Activated CD8-positive, alpha-beta T cell treated with anti-CD3 and anti-CD28 coated beads, Interleukin-2, amount 10 ng/mL, durations not matched to agents 7 days and 5 days (primary cell): ENCODE measurements at regions not wholly inside any gene's neighbourhood (a gene's known extent, or its start where the extent isn't known, plus 50 kb on each side); places are given as distances from the start of the nearest gene placed in this dataset.

ENCODE experiments used
- ATAC-seq: fragments of 150-1000 bp; cut with Tn5 transposase; one replicate; pipeline ENCODE4 v1.10.0; 2021; ENCODE audit warnings: moderate library complexity
- CTCF ChIA-PET: fragments of 350-600 bp; sonication (Branson Sonifier 250); formaldehyde crosslinking; loops from one replicate; lab custom pipeline; 2021; ENCODE audit warnings: antibody characterized with exemption; lab: Charles Lee
- POLR2A ChIA-PET: fragments of 350-600 bp; sonication (Branson Sonifier 250); formaldehyde crosslinking; loops from one replicate; lab custom pipeline; 2021; ENCODE audit warnings: antibody characterized with exemption; lab: Charles Lee
- DNase-seq: peaks from one replicate; pipeline ENCODE4 v3.0.0-alpha.2; 2020
- H3K27ac Mint-ChIP-seq: one replicate; pipeline ENCODE4 v1.8.0; 2021; ENCODE audit warnings: mild to moderate bottlenecking, mixed read lengths
- H3K27me3 Mint-ChIP-seq: one replicate; pipeline ENCODE4 v1.8.0; 2021; ENCODE audit warnings: low read depth, mixed read lengths
- H3K36me3 Mint-ChIP-seq: one replicate; pipeline ENCODE4 v1.8.0; 2021; ENCODE audit warnings: low read depth, mixed read lengths
- H3K4me1 Mint-ChIP-seq: one replicate; pipeline ENCODE4 v1.8.0; 2021; ENCODE audit warnings: low read depth, mixed read lengths
- H3K4me3 Mint-ChIP-seq: one replicate; pipeline ENCODE4 v1.8.0; 2021; ENCODE audit warnings: mild to moderate bottlenecking, mixed read lengths
- H3K9me3 Mint-ChIP-seq: one replicate; pipeline ENCODE4 v1.8.0; 2022; ENCODE audit warnings: mixed read lengths; ENCODE audit not compliant: insufficient read depth

- H3K4me3 Mint-ChIP-seq, result no peak overlapping the region
- H3K9me3 Mint-ChIP-seq, result no peaks in the 10 kb centered on the region
- no peak for DNase-seq
- H3K27me3 Mint-ChIP-seq, result no peaks in the 10 kb centered on the region
- ChIA-PET CTCF (no interaction called here), POLR2A (no interaction called here)
- no peaks in the 10 kb centered on the region for H3K4me1 Mint-ChIP-seq
- no peaks in the 10 kb centered on the region for H3K36me3 Mint-ChIP-seq
- ATAC-seq, result no peak
- no peak overlapping the region for H3K27ac Mint-ChIP-seq
These were observed 190.8 kb upstream of the AJAP1 start for GRCh38 chr1:4463631-4464030.

DNA sequence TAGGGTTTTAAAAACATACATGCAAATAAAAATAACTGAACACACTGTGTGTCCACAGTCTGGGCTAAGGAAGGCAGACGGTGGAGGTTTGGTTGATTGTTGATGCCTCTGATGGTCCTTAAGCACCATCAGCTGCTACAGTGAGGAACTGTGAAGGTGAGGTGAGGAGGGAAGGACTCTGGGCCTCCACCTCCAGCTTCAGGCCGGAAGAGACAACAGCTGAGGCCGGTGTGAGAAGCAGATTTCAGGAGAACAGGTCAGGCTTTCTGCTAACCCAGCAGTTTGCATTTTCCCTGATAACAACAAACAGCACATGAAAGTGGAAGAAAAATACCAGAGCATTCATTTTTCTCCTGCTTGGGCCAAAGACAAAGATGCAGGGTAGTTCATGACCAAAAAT, 189.9 kb upstream of the AJAP1 start:
- ChIA-PET CTCF (no interaction called here), POLR2A (no interaction called here)
- H3K4me1 Mint-ChIP-seq, result no peaks in the 10 kb centered on the region
- no peaks in the 10 kb centered on the region for H3K9me3 Mint-ChIP-seq
- DNase-seq, result no peak
- H3K27ac Mint-ChIP-seq, result no peak overlapping the region
- H3K27me3 Mint-ChIP-seq, result no peaks in the 10 kb centered on the region
- H3K4me3 Mint-ChIP-seq, result no peak overlapping the region
- no peak for ATAC-seq
- no peaks in the 10 kb centered on the region for H3K36me3 Mint-ChIP-seq

- POLR2A ChIA-PET, result interaction anchor here (1.4 kb wide), 1 partner anchor 10 kb away, joined by 3 read pairs; no protein-coding TSS in a partner anchor
- CTCF ChIA-PET, result no interaction called here
- H3K27me3 Mint-ChIP-seq, result no peaks in the 10 kb centered on the region
- H3K4me3 Mint-ChIP-seq, result no peak overlapping the region
- no peak overlapping the region for H3K27ac Mint-ChIP-seq
- H3K9me3 Mint-ChIP-seq, result no peaks in the 10 kb centered on the region
- H3K4me1 Mint-ChIP-seq, result no peaks in the 10 kb centered on the region
- ATAC-seq (no peak), DNase-seq (no peak)
- H3K36me3 Mint-ChIP-seq, result no peaks in the 10 kb centered on the region
These were observed 187.2 kb upstream of the AJAP1 start for GRCh38 chr1:4467241-4467640.

DNA sequence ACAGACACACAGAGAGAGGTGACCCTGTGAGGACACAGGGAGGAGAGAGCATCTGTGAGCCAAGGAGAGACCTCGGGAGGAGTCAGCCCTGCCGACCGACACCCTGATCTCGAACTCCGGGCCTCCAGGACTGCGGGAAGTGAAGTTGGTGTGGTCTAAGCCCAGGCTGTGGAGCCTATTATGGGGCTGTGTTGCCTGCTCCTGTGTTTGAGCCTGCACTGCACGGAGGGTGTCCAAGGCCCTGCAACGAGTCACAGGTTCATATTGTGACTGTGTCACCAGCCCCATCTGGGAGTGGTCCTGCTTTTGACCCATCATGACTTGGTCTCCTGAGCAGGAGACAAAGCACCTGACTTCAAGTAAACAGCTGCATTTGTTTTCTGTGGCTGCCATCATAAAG, 186.0 kb upstream of the AJAP1 start:
- Mint-ChIP-seq H3K4me1 (no peaks in the 10 kb centered on the region), H3K4me3 (no peak overlapping the region), H3K9me3 (no peaks in the 10 kb centered on the region), H3K36me3 (no peaks in the 10 kb centered on the region), H3K27ac (no peak overlapping the region), H3K27me3 (no peaks in the 10 kb centered on the region)
- CTCF ChIA-PET, result no interaction called here
- POLR2A ChIA-PET, result no interaction called here
- DNase-seq (no peak), ATAC-seq (no peak)

- Mint-ChIP-seq H3K9me3 (no peaks in the 10 kb centered on the region), H3K27me3 (no peaks in the 10 kb centered on the region), H3K27ac (no peak overlapping the region), H3K4me3 (no peak overlapping the region), H3K36me3 (no peaks in the 10 kb centered on the region), H3K4me1 (no peaks in the 10 kb centered on the region)
- CTCF ChIA-PET, result no interaction called here
- no peak for ATAC-seq
- no peak for DNase-seq
- POLR2A ChIA-PET, result no interaction called here
These were observed 185.4 kb upstream of the AJAP1 start for GRCh38 chr1:4468804-4469514.

DNA sequence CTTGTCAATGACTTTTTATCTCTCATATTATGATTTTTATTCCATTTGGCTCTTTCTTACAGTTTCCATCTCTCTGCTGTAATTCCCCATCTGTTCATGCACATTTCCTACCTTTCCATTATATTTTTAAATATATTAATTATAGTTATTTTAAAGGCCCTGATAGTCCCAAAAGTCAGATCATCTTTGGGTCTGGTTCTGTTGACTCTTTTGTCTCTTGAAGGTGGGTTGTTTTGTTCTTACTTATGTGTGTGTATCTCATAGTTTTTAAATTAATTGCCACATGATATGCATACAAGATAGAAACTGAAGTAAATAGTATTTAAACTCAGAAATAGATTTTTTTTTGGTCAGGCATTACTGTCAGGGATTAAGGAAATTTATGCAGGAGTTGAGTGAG, 178.0 kb upstream of the AJAP1 start:
- DNase-seq, result no peak
- H3K27me3 Mint-ChIP-seq, result no peaks in the 10 kb centered on the region
- ChIA-PET CTCF (no interaction called here), POLR2A (no interaction called here)
- H3K4me1 Mint-ChIP-seq, result no peaks in the 10 kb centered on the region
- H3K9me3 Mint-ChIP-seq, result no peaks in the 10 kb centered on the region
- no peak overlapping the region for H3K4me3 Mint-ChIP-seq
- no peaks in the 10 kb centered on the region for H3K36me3 Mint-ChIP-seq
- no peak for ATAC-seq
- no peak overlapping the region for H3K27ac Mint-ChIP-seq

GRCh38 chr1:4481451-4481850, 173.0 kb upstream of the AJAP1 start:
- Mint-ChIP-seq H3K27me3 (no peaks in the 10 kb centered on the region), H3K4me3 (no peak overlapping the region), H3K27ac (no peak overlapping the region), H3K36me3 (no peaks in the 10 kb centered on the region), H3K9me3 (no peaks in the 10 kb centered on the region), H3K4me1 (no peaks in the 10 kb centered on the region)
- POLR2A ChIA-PET, result no interaction called here
- no peak for ATAC-seq
- no peak for DNase-seq
- CTCF ChIA-PET, result no interaction called here

GRCh38 chr1:4482526-4482925, 171.9 kb upstream of the AJAP1 start:
- Mint-ChIP-seq H3K9me3 (no peaks in the 10 kb centered on the region), H3K27me3 (no peaks in the 10 kb centered on the region), H3K36me3 (no peaks in the 10 kb centered on the region), H3K4me3 (no peak overlapping the region), H3K4me1 (no peaks in the 10 kb centered on the region), H3K27ac (no peak overlapping the region)
- POLR2A ChIA-PET, result no interaction called here
- CTCF ChIA-PET, result no interaction called here
- DNase-seq (no peak), ATAC-seq (no peak)

- DNase-seq (no peak), ATAC-seq (no peak)
- H3K4me1 Mint-ChIP-seq, result no peaks in the 10 kb centered on the region
- CTCF ChIA-PET, result no interaction called here
- H3K27me3 Mint-ChIP-seq, result no peaks in the 10 kb centered on the region
- H3K9me3 Mint-ChIP-seq, result no peaks in the 10 kb centered on the region
- H3K27ac Mint-ChIP-seq, result no peak overlapping the region
- H3K36me3 Mint-ChIP-seq, result no peaks in the 10 kb centered on the region
- no peak overlapping the region for H3K4me3 Mint-ChIP-seq
- POLR2A ChIA-PET, result no interaction called here
These were observed 171.3 kb upstream of the AJAP1 start for GRCh38 chr1:4483021-4483625.

- no peak overlapping the region for H3K27ac Mint-ChIP-seq
- no peaks in the 10 kb centered on the region for H3K27me3 Mint-ChIP-seq
- peaks cover 3% of the 10 kb centered on the region for H3K4me1 Mint-ChIP-seq
- POLR2A ChIA-PET, result no interaction called here
- H3K9me3 Mint-ChIP-seq, result no peaks in the 10 kb centered on the region
- H3K4me3 Mint-ChIP-seq, result no peak overlapping the region
- ATAC-seq (no peak), DNase-seq (no peak)
- CTCF ChIA-PET, result no interaction called here
- no peaks in the 10 kb centered on the region for H3K36me3 Mint-ChIP-seq
These were observed 169.0 kb upstream of the AJAP1 start for GRCh38 chr1:4485398-4485797.

DNA sequence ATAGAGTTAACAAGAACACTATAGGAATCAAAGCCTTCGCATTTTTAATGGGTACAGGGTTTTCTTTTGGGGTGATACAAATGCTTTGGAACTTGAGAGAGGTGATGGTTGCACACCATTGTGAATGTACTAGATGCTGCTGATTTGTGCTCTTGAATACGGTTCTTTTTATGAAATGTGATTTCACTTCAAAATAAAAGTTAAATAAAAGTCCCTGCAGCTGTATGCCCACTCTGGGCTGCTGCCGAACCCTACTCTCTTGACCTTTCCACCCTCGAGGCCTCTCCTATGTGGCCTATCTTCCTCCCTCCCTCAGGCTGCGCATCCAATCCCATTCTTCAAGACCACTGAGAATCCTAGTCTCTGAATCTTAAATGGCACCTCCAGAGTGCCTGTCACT, 168.5 kb upstream of the AJAP1 start:
- Mint-ChIP-seq H3K27ac (no peak overlapping the region), H3K9me3 (no peaks in the 10 kb centered on the region), H3K36me3 (no peaks in the 10 kb centered on the region), H3K27me3 (no peaks in the 10 kb centered on the region), H3K4me3 (no peak overlapping the region), H3K4me1 (peaks cover 4% of the 10 kb centered on the region)
- no peak for ATAC-seq
- ChIA-PET POLR2A (no interaction called here), CTCF (no interaction called here)
- no peak for DNase-seq

DNA sequence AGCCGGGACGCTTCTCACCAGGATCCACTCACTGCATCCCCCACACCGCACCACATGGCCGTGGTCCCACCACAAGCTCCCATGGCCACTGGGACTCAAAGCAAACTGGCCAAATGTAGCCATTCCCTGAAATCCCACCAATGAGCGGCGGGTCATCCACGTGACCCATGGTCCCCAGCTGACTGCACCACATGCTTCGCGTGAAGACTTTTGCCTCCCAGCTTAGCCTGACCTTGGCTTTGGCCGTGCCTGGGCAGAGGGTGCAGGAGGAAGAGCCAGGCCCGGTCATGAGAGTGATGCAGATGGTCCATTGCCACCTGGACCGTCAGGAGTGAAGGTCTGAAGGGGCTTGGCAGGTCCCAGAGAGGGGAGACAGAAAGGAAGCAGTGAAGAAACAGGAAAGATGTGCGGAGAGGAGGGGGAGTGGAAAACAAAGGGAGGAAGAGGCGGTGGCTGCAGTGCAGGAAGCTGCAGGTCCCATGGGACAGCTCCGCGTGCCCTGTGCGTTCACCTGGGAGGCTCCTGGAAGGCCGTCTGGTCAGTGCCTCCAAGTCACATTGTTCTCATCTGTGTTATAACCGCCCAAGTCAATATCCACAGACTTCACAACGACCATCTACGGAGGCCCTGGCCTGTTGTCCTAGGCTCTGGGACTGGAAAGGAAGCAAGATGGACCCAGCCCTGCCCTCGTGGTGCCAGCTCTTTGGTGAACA, 167.8 kb upstream of the AJAP1 start:
- no peak for ATAC-seq
- no peaks in the 10 kb centered on the region for H3K36me3 Mint-ChIP-seq

More for the DNA sequence above, 167.8 kb upstream of the AJAP1 start:
- Mint-ChIP-seq H3K4me1 (peaks cover 4% of the 10 kb centered on the region), H3K27me3 (no peaks in the 10 kb centered on the region), H3K27ac (no peak overlapping the region), H3K9me3 (no peaks in the 10 kb centered on the region), H3K4me3 (no peak overlapping the region)
- ChIA-PET CTCF (no interaction called here), POLR2A (no interaction called here)
- no peak for DNase-seq
